ENCODE measurements at regions not wholly inside any gene's neighbourhood (a gene's known extent, or its start where the extent isn't known, plus 50 kb on each side); places are given as distances from the start of the nearest gene placed in this dataset.

DNA sequence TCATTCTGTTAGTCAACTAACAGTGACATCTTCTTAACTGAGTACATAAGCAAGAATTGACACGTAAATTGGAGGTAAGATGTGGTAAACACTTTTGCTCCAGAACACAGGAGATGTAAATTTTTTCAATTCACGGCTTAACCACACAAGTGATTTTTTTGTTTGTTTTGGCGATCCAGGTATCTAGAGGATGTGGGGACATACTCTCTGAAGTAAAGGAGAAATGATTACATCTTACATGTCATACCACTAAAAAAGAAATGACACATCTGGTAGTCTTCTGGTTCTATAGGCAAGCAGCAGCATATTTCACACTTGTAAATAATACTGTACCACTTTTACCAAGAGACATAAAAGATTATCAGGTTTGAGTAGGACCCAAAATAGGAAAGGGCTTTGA lies 200.3 kb upstream of the ZWINT start:
- H2AFZ ChIP-seq (ENCODE audit: low read length), result peak overlapping the region; percentile 16; the same call in 1 of the 2 replicates
- intact Hi-C loops (cut with micrococcal nuclease; ENCODE audit: unreplicated experiment), result no loop called here
- no peak overlapping the region for H3K27ac ChIP-seq (ENCODE audit: low read depth, low read length, poor library complexity, severe bottlenecking)
- H3K79me2 ChIP-seq (ENCODE audit: insufficient read depth, low read depth, low read length), result no peaks in the 10 kb centered on the region
- BruUV-seq (replicated peaks), result no TSS peak
- H3K4me2 ChIP-seq (ENCODE audit: low read length), result no peak overlapping the region
- no peaks in the 10 kb centered on the region for H3K4me1 ChIP-seq (ENCODE audit: insufficient read depth, low read length, poor library complexity, severe bottlenecking)
- no peak for TF ChIP-seq EZH2phosphoT487 (IDR thresholded peaks at IDR 0.05; ENCODE audit: borderline replicate concordance, low read depth, low read length)
- TF ChIP-seq, protein P1, sequence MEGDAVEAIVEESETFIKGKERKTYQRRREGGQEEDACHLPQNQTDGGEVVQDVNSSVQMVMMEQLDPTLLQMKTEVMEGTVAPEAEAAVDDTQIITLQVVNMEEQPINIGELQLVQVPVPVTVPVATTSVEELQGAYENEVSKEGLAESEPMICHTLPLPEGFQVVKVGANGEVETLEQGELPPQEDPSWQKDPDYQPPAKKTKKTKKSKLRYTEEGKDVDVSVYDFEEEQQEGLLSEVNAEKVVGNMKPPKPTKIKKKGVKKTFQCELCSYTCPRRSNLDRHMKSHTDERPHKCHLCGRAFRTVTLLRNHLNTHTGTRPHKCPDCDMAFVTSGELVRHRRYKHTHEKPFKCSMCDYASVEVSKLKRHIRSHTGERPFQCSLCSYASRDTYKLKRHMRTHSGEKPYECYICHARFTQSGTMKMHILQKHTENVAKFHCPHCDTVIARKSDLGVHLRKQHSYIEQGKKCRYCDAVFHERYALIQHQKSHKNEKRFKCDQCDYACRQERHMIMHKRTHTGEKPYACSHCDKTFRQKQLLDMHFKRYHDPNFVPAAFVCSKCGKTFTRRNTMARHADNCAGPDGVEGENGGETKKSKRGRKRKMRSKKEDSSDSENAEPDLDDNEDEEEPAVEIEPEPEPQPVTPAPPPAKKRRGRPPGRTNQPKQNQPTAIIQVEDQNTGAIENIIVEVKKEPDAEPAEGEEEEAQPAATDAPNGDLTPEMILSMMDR (conservative IDR thresholded peaks at IDR 0.05; ENCODE audit: low read length), result no peak
- H3K9me3 ChIP-seq (ENCODE audit: low read length), result peaks cover 5% of the 10 kb centered on the region; the same call in 1 of the 2 replicates
- H3K36me3 ChIP-seq (ENCODE audit: insufficient read depth, low read length), result no peaks in the 10 kb centered on the region
- H4K20me1 ChIP-seq (ENCODE audit: insufficient read depth, low read length), result no peaks in the 10 kb centered on the region
- DNase-seq (ENCODE audit: low spot score), result no peak
- CTCF ChIA-PET (ENCODE audit: unreplicated experiment), result no interaction called here
- POLR2A ChIA-PET, result interaction anchor here (1.5 to 1.9 kb wide), 2 partner anchors 12 to 14 kb away, joined by 5 read pairs; no protein-coding TSS in a partner anchor
- no peaks in the 10 kb centered on the region for H3K9me2 ChIP-seq (ENCODE audit: insufficient read depth, low read length)
- H3K4me3 ChIP-seq (ENCODE audit: low read depth, low read length, poor library complexity, severe bottlenecking), result no peak overlapping the region

DNA sequence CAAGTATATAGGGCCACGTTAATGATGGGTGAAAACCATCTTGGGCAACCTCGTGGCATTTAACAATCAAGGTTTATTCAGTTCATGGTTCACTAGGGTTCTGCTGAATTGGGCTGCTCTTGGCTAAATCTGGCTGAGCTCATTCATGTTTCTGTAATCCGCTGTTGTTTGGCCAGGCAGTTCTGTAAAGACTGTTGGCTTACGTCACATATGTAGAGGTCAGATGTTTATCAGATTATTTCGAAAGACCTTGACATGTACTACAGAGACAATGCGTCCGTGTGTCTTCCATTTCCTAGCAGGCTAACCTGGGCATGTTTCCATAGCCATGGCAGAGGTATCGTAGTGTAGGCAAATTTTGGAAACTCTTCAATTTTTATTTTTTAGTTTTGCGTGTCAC lies 190.0 kb upstream of the ZWINT start:
- Histone ChIP-seq H3K4me1 (ENCODE audit: insufficient read depth, low read length, poor library complexity, severe bottlenecking) (peaks cover 14% of the 10 kb centered on the region), H3K27ac (ENCODE audit: low read depth, low read length, poor library complexity, severe bottlenecking) (no peak overlapping the region), H3K4me3 (ENCODE audit: low read depth, low read length, poor library complexity, severe bottlenecking) (no peak overlapping the region), H4K20me1 (ENCODE audit: insufficient read depth, low read length) (no peaks in the 10 kb centered on the region), H3K4me2 (ENCODE audit: low read length) (no peak overlapping the region), H3K36me3 (ENCODE audit: insufficient read depth, low read length) (no peaks in the 10 kb centered on the region), H3K9me3 (ENCODE audit: low read length) (no peaks in the 10 kb centered on the region), H3K9me2 (ENCODE audit: insufficient read depth, low read length) (no peaks in the 10 kb centered on the region), H3K79me2 (ENCODE audit: insufficient read depth, low read depth, low read length) (no peaks in the 10 kb centered on the region), H2AFZ (ENCODE audit: low read length) (no peak overlapping the region)
- TF ChIP-seq EZH2phosphoT487 (IDR thresholded peaks at IDR 0.05; ENCODE audit: borderline replicate concordance, low read depth, low read length), result no peak
- TF ChIP-seq, protein P1 (conservative IDR thresholded peaks at IDR 0.05; ENCODE audit: low read length), result no peak
- CTCF ChIA-PET (ENCODE audit: unreplicated experiment), result no interaction called here
- POLR2A ChIA-PET, result interaction anchor here (1.2 kb wide), 1 partner anchor 12 kb away, joined by 3 read pairs; no protein-coding TSS in a partner anchor
- BruUV-seq (replicated peaks), result no TSS peak
- intact Hi-C loops (cut with micrococcal nuclease; ENCODE audit: unreplicated experiment), result no loop called here
- no peak for DNase-seq (ENCODE audit: low spot score)

DNA sequence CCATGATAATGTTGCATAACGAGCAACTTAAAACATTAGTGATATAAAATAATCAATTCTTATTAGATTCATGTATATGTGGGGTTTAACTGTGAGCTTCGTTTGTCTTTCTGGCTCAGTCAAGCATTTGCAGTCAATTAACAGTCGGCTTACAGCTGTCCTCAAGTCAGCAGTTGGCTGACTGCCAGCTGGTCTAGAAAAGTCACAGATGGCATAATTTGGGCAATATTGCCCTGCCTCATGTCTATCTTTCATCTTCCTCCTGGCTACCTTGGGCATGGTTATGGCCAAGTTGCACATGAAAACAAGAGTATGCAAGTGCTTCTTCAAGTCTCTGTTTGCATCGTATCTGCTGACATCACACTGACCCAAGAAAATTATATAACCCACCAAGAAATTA lies 186.1 kb upstream of the ZWINT start:
- H4K20me1 ChIP-seq (ENCODE audit: insufficient read depth, low read length), result no peaks in the 10 kb centered on the region
- no peak overlapping the region for H3K4me3 ChIP-seq (ENCODE audit: low read depth, low read length, poor library complexity, severe bottlenecking)
- H3K9me3 ChIP-seq (ENCODE audit: low read length), result no peaks in the 10 kb centered on the region; the same call in 1 of the 2 replicates
- intact Hi-C loops (cut with micrococcal nuclease; ENCODE audit: unreplicated experiment), result no loop called here
- CTCF ChIA-PET (ENCODE audit: unreplicated experiment), result no interaction called here
- BruUV-seq (replicated peaks), result no TSS peak
- POLR2A ChIA-PET, result interaction anchor here (1.8 kb wide), 1 partner anchor 15 kb away, joined by 5 read pairs; no protein-coding TSS in a partner anchor
- H3K4me1 ChIP-seq (ENCODE audit: insufficient read depth, low read length, poor library complexity, severe bottlenecking), result peaks cover 17% of the 10 kb centered on the region
- peak; percentile 62 for DNase-seq (ENCODE audit: low spot score)
- H3K79me2 ChIP-seq (ENCODE audit: insufficient read depth, low read depth, low read length), result no peaks in the 10 kb centered on the region
- H3K9me2 ChIP-seq (ENCODE audit: insufficient read depth, low read length), result no peaks in the 10 kb centered on the region
- TF ChIP-seq EZH2phosphoT487 (IDR thresholded peaks at IDR 0.05; ENCODE audit: borderline replicate concordance, low read depth, low read length), result no peak
- TF ChIP-seq, protein P1 (conservative IDR thresholded peaks at IDR 0.05; ENCODE audit: low read length), result no peak
- peak overlapping the region; percentile 92; the same call in 1 of the 2 replicates for H2AFZ ChIP-seq (ENCODE audit: low read length)
- no peak overlapping the region for H3K27ac ChIP-seq (ENCODE audit: low read depth, low read length, poor library complexity, severe bottlenecking)
- H3K36me3 ChIP-seq (ENCODE audit: insufficient read depth, low read length), result no peaks in the 10 kb centered on the region
- H3K4me2 ChIP-seq (ENCODE audit: low read length), result no peak overlapping the region
